ENCODE measurements at regions not wholly inside any gene's neighbourhood (a gene's known extent, or its start where the extent isn't known, plus 50 kb on each side); places are given as distances from the start of the nearest gene placed in this dataset.
A peak's percentile ranks its signal among the peaks of the same experiment; 100 is the strongest.
"Not testable (repeated sequence)": the region's sequence is repeated elsewhere in the genome, so short reads cannot be mapped to it uniquely, and the experiment has no call there.

DNA sequence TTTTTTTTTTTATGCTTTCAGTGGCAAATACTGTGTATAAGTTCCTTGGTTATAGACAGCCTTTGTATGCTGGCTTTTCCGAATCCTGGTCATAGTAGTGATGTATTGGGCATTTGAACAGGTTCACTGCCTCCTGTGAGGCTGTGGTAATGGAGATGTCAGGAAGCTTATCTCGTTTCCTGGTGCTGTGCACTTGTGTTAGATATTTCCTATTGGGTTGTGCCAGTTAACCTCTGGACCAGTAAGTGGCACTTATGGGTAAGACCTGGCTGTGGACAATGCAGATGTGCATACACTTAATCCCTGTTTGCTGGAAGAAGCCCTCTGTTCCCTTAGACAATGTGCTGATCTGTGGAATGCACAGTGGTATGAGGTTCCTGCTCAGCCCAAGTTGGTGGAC, 135.4 kb upstream of the KITLG start:
- Histone ChIP-seq H3K4me1 (ENCODE audit: control insufficient read depth, insufficient read depth, low read length) (peaks cover 3% of the 10 kb centered on the region), H3K4me3 (ENCODE audit: low read length) (no peak overlapping the region), H3K9ac (ENCODE audit: low read length) (no peak overlapping the region), H3K9me3 (ENCODE audit: control insufficient read depth, low read length) (no peaks in the 10 kb centered on the region), H3K36me3 (ENCODE audit: control insufficient read depth, insufficient read depth, low read length, severe bottlenecking) (no peaks in the 10 kb centered on the region), H3K27me3 (replicated peaks; ENCODE audit: control insufficient read depth, insufficient read depth, low read length) (no peaks in the 10 kb centered on the region)
- DNase-seq (ENCODE audit: low read depth), result no peak

DNA sequence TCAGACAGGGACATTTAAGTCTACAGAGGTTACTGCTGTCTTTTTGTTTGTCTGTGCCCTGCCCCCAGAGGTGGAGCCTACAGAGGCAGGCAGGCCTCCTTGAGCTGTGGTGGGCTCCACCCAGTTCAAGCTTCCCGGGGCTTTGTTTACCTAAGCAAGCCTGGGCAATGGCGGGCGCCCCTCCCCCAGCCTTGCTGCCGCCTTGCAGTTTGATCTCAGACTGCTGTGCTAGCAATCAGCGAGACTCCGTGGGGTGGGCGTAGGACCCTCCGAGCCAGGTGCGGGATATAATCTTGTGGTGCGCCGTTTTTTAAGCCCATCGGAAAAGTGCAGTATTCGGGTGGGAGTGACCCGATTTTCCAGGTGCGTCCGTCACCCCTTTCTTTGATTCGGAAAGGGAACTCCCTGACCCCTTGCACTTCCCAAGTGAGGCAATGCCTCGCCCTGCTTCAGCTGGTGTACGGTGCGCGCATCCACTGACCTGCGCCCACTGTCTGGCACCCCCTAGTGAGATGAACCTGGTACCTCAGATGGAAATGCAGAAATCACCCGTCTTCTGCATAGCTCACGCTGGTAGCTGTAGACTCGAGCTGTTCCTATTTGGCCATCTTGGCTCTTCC, 134.1 kb upstream of the KITLG start:
- H3K9ac ChIP-seq (ENCODE audit: low read length); H3K9me3 ChIP-seq (ENCODE audit: control insufficient read depth, low read length); DNase-seq (ENCODE audit: low read depth); H3K36me3 ChIP-seq (ENCODE audit: control insufficient read depth, insufficient read depth, low read length, severe bottlenecking); H3K4me1 ChIP-seq (ENCODE audit: control insufficient read depth, insufficient read depth, low read length); H3K4me3 ChIP-seq (ENCODE audit: low read length); H3K27me3 ChIP-seq (replicated peaks; ENCODE audit: control insufficient read depth, insufficient read depth, low read length): not testable (repeated sequence)

DNA sequence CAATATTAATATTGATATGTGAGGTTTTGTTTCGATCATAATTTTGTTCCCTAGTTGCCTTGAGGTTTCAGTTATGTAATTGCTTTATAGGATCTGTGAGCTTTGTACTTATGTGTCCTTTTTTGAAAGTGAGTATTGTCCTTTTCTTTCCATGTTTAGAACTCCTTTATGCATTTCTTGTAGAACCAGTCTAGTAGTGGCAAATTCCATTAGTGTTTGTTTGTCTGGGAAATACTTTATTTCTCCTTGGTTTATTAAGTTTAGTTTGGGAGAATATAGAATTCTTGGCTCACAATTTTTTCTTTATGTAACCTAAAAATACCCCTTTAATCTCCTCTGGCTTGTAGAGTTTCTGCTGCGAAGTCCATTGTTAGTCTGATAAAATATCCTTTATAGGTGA, 127.5 kb upstream of the KITLG start:
- Histone ChIP-seq H3K9me3 (ENCODE audit: control insufficient read depth, low read length) (peaks cover 7% of the 10 kb centered on the region), H3K4me1 (ENCODE audit: control insufficient read depth, insufficient read depth, low read length) (no peaks in the 10 kb centered on the region), H3K27me3 (replicated peaks; ENCODE audit: control insufficient read depth, insufficient read depth, low read length) (no peaks in the 10 kb centered on the region), H3K4me3 (ENCODE audit: low read length) (no peak overlapping the region), H3K9ac (ENCODE audit: low read length) (no peak overlapping the region), H3K36me3 (ENCODE audit: control insufficient read depth, insufficient read depth, low read length, severe bottlenecking) (no peaks in the 10 kb centered on the region)
- no peak for DNase-seq (ENCODE audit: low read depth)

DNA sequence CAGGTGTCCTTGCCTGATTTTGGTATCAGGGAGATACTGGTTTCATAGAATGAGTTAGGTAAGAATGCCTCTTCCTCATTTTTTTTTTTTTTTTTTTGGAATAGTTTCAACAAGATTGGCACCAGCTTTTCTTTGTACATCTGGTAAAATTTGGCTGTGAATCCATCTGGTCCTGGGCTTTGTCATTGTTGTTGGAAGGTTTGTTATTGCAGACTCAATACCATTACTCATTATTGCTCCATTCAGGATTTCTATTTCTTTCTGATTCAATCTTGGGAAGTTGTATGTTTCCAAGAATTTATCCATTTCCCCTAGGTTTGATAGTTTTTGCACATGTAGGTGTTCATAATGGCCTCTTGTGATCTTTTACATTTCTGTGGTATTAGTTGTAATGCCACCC, 126.0 kb upstream of the KITLG start:
- peaks cover 7% of the 10 kb centered on the region for H3K9me3 ChIP-seq (ENCODE audit: control insufficient read depth, low read length)
- no peak overlapping the region for H3K9ac ChIP-seq (ENCODE audit: low read length)
- no peaks in the 10 kb centered on the region for H3K4me1 ChIP-seq (ENCODE audit: control insufficient read depth, insufficient read depth, low read length)
- H3K4me3 ChIP-seq (ENCODE audit: low read length), result no peak overlapping the region
- H3K36me3 ChIP-seq (ENCODE audit: control insufficient read depth, insufficient read depth, low read length, severe bottlenecking), result no peaks in the 10 kb centered on the region
- no peak for DNase-seq (ENCODE audit: low read depth)
- H3K27me3 ChIP-seq (replicated peaks; ENCODE audit: control insufficient read depth, insufficient read depth, low read length), result no peaks in the 10 kb centered on the region

DNA sequence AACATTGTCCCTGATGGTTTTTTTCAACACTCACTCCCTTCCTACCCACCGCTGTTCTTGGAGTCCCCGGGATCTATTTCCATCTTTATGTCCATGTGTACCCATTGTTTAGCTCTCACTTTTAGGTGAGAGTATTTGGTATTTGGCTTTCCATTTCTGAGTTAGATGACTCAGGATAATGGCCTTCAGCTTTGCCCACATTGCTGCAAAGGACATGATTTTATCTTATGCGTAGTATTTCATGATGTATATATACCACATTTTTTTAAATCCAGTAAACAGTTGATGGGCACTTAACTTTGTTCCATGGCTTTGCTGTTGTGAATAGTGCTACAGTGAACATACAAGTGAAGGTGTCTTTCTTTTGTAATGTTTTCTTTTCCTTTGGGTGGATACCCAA, 123.5 kb upstream of the KITLG start:
- peak; percentile 18 for DNase-seq (ENCODE audit: low read depth)
- Histone ChIP-seq H3K36me3 (ENCODE audit: control insufficient read depth, insufficient read depth, low read length, severe bottlenecking) (no peaks in the 10 kb centered on the region), H3K4me1 (ENCODE audit: control insufficient read depth, insufficient read depth, low read length) (no peaks in the 10 kb centered on the region), H3K27me3 (replicated peaks; ENCODE audit: control insufficient read depth, insufficient read depth, low read length) (no peaks in the 10 kb centered on the region), H3K9ac (ENCODE audit: low read length) (no peak overlapping the region), H3K9me3 (ENCODE audit: control insufficient read depth, low read length) (peaks cover 7% of the 10 kb centered on the region), H3K4me3 (ENCODE audit: low read length) (no peak overlapping the region)

DNA sequence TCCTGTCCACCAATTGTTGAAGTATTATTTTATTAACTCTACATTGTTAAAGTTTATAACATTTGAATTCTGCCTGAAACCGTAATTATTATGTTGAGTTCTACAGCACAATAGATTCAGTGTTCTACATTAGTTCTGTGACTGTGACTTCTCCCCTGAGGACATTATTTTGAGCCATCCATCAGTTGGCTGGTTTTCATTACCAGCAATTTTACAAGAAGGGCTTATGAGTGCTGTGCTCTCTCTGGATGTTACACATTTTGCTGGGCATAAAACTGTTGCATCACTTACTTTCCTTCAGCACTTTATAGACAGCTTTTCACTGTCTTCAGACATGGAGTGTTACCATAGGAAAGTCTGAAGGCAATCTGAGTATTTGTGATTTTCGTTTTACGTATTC, 118.2 kb upstream of the KITLG start:
- H3K9ac ChIP-seq (ENCODE audit: low read length), result no peak overlapping the region
- no peaks in the 10 kb centered on the region for H3K36me3 ChIP-seq (ENCODE audit: control insufficient read depth, insufficient read depth, low read length, severe bottlenecking)
- DNase-seq (ENCODE audit: low read depth), result no peak
- H3K4me1 ChIP-seq (ENCODE audit: control insufficient read depth, insufficient read depth, low read length), result no peaks in the 10 kb centered on the region
- no peaks in the 10 kb centered on the region for H3K9me3 ChIP-seq (ENCODE audit: control insufficient read depth, low read length)
- no peak overlapping the region for H3K4me3 ChIP-seq (ENCODE audit: low read length)
- no peaks in the 10 kb centered on the region for H3K27me3 ChIP-seq (replicated peaks; ENCODE audit: control insufficient read depth, insufficient read depth, low read length)

DNA sequence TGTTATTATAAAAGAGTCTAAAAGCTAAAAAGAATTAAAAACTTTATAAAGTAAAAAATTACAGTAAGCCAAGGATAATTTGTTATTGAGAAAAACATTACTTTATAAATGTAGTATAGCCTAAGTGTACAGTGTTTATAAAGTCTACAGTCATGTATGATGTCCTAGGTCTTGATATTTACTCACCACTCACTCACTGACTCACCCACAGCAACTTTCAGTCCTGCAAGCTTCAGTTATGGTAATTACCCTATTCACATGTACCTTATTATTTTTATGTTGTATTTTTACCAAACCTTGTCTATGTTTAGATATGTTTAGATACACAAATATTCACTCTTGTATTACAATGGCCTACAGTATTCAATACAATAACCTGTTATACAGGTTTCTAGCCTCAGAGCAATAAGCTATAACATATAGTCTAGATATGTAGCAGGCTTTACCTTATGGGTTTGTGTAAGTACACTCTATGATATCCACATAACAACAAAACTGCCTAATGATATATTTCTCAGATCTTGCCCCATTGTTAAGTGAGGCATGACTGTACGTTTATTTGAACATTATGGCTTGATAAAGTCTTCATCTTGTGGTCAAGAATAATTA, 113.7 kb upstream of the KITLG start:
- H3K4me3 ChIP-seq (ENCODE audit: low read length), result no peak overlapping the region
- no peak overlapping the region for H3K9ac ChIP-seq (ENCODE audit: low read length)
- H3K27me3 ChIP-seq (replicated peaks; ENCODE audit: control insufficient read depth, insufficient read depth, low read length), result no peaks in the 10 kb centered on the region
- no peaks in the 10 kb centered on the region for H3K36me3 ChIP-seq (ENCODE audit: control insufficient read depth, insufficient read depth, low read length, severe bottlenecking)
- no peaks in the 10 kb centered on the region for H3K9me3 ChIP-seq (ENCODE audit: control insufficient read depth, low read length)
- peaks cover 8% of the 10 kb centered on the region for H3K4me1 ChIP-seq (ENCODE audit: control insufficient read depth, insufficient read depth, low read length)
- DNase-seq (ENCODE audit: low read depth), result peak; percentile 4

DNA sequence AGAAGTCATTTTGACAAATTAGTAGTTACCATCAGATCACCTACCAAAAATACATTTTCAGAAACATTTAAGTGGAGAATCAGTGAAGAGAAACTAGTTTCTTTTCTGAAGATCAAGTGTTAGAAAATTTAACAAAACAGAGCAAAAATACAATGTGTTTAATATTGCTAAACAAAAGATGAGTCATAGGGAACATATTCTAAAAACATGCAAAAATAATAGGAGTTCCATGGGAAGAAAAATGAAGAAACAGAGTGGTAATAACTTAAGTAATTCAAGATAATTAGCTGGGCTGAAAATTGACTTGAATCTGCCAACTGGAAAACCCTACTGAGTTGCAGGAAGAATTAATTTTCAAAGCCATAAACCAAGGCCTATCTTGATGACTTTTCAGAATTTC, 111.5 kb upstream of the KITLG start:
- peaks cover 8% of the 10 kb centered on the region for H3K4me1 ChIP-seq (ENCODE audit: control insufficient read depth, insufficient read depth, low read length)
- peak; percentile 49 for DNase-seq (ENCODE audit: low read depth)
- H3K36me3 ChIP-seq (ENCODE audit: control insufficient read depth, insufficient read depth, low read length, severe bottlenecking), result no peaks in the 10 kb centered on the region
- H3K4me3 ChIP-seq (ENCODE audit: low read length), result no peak overlapping the region
- H3K9ac ChIP-seq (ENCODE audit: low read length), result no peak overlapping the region
- peaks cover under 1% of the 10 kb centered on the region for H3K9me3 ChIP-seq (ENCODE audit: control insufficient read depth, low read length)
- H3K27me3 ChIP-seq (replicated peaks; ENCODE audit: control insufficient read depth, insufficient read depth, low read length), result no peaks in the 10 kb centered on the region

DNA sequence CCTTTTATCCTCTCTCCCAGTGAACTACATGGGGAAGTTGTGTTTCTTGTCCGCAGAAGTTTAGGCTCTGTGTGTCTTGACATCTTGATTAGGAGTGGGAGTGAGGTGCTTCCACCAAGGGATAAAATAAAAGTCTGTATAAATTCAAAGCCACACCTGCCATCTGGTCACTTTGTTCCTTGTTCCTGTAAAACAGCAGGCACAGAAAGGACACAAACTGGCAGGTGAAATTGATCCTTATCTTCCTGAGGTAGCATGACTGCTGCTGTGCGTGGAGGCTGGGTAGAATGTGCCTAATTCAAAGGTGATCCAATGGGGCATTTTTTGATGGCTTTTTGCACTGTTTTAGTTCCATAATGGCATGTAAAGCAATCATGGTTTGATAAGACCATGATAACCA, 104.3 kb upstream of the KITLG start:
- peaks cover 4% of the 10 kb centered on the region for H3K9me3 ChIP-seq (ENCODE audit: control insufficient read depth, low read length)
- H3K4me1 ChIP-seq (ENCODE audit: control insufficient read depth, insufficient read depth, low read length), result no peaks in the 10 kb centered on the region
- H3K9ac ChIP-seq (ENCODE audit: low read length), result no peak overlapping the region
- no peak overlapping the region for H3K4me3 ChIP-seq (ENCODE audit: low read length)
- no peaks in the 10 kb centered on the region for H3K27me3 ChIP-seq (replicated peaks; ENCODE audit: control insufficient read depth, insufficient read depth, low read length)
- DNase-seq (ENCODE audit: low read depth), result no peak
- H3K36me3 ChIP-seq (ENCODE audit: control insufficient read depth, insufficient read depth, low read length, severe bottlenecking), result no peaks in the 10 kb centered on the region

DNA sequence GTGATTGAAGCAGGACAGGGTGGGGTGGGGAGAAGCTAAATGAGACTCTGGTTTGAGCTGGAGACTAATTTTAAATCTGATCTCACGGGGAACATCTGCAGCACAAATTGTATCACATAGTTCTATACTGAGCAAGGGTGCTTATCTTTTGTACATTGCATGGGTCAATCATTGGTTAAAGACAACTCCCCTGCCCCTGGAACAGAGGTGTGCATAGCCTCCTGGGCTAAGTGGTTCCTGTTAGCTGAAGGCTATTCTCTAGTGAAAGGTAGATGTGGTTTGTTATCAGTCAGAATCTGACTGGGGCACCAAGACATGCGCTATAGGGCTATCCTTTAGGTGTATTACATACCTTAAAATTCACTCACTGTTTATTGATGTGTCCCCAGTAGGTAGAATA, 103.9 kb upstream of the KITLG start:
- Histone ChIP-seq H3K27me3 (replicated peaks; ENCODE audit: control insufficient read depth, insufficient read depth, low read length) (no peaks in the 10 kb centered on the region), H3K36me3 (ENCODE audit: control insufficient read depth, insufficient read depth, low read length, severe bottlenecking) (no peaks in the 10 kb centered on the region), H3K4me1 (ENCODE audit: control insufficient read depth, insufficient read depth, low read length) (no peaks in the 10 kb centered on the region), H3K4me3 (ENCODE audit: low read length) (no peak overlapping the region), H3K9ac (ENCODE audit: low read length) (no peak overlapping the region), H3K9me3 (ENCODE audit: control insufficient read depth, low read length) (peaks cover 4% of the 10 kb centered on the region)
- DNase-seq (ENCODE audit: low read depth), result no peak

DNA sequence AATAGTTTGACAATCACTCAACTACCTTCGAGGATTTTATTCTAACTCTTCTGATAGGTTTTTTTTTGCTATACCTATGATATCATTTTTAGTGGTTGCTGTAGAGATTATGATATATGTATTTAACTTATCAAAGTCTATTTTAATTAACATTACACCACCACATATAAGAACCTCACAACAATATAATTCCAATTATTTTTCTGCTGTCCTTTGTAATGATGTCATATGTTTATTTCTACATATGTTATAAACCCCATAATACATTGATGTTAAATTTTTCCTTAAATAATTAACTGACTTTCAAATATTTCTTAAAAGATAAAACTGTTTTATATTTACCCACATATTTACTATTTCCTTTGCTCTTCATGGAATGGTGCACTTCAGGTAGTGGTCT, 103.4 kb upstream of the KITLG start:
- no peaks in the 10 kb centered on the region for H3K27me3 ChIP-seq (replicated peaks; ENCODE audit: control insufficient read depth, insufficient read depth, low read length)
- DNase-seq (ENCODE audit: low read depth), result no peak
- H3K9ac ChIP-seq (ENCODE audit: low read length), result no peak overlapping the region
- H3K4me3 ChIP-seq (ENCODE audit: low read length), result no peak overlapping the region
- peaks cover 4% of the 10 kb centered on the region for H3K9me3 ChIP-seq (ENCODE audit: control insufficient read depth, low read length)
- H3K4me1 ChIP-seq (ENCODE audit: control insufficient read depth, insufficient read depth, low read length), result no peaks in the 10 kb centered on the region
- no peaks in the 10 kb centered on the region for H3K36me3 ChIP-seq (ENCODE audit: control insufficient read depth, insufficient read depth, low read length, severe bottlenecking)

DNA sequence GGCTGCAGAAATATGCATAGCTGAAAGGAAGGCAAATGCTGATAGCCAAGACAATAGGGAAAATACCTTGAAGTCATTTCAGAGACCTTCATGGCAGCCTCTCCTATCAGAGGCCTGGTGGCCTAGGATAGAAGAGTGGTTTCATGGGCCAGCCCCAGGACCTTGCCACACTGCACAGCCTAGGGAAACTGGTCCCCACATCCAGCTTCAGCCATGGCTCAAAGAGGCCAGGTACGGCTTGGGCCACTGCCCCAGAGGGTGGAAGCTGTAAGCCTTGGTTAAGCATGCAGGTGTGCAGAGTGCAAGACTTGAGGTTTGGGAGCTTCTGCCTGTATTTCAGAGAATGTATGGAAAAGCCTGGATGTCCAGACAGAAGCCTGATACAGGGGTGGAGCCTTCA, 101.0 kb upstream of the KITLG start:
- DNase-seq (ENCODE audit: low read depth), result no peak
- H3K4me3 ChIP-seq (ENCODE audit: low read length), result no peak overlapping the region
- no peaks in the 10 kb centered on the region for H3K4me1 ChIP-seq (ENCODE audit: control insufficient read depth, insufficient read depth, low read length)
- no peaks in the 10 kb centered on the region for H3K9me3 ChIP-seq (ENCODE audit: control insufficient read depth, low read length)
- H3K9ac ChIP-seq (ENCODE audit: low read length), result no peak overlapping the region
- no peaks in the 10 kb centered on the region for H3K27me3 ChIP-seq (replicated peaks; ENCODE audit: control insufficient read depth, insufficient read depth, low read length)
- no peaks in the 10 kb centered on the region for H3K36me3 ChIP-seq (ENCODE audit: control insufficient read depth, insufficient read depth, low read length, severe bottlenecking)

Measured in adipocyte (in vitro differentiated cells).